G401 (cell line): ENCODE measurements at regions not wholly inside any gene's neighbourhood (a gene's known extent, or its start where the extent isn't known, plus 50 kb on each side); places are given as distances from the start of the nearest gene placed in this dataset.
"Not testable (repeated sequence)": the region's sequence is repeated elsewhere in the genome, so short reads cannot be mapped to it uniquely, and the experiment has no call there.

Source experiments
- DNase-seq: peaks from one replicate; pipeline ENCODE4 v3.0.0-alpha.2; 2015; ENCODE audit warnings: low spot score
- in situ Hi-C: cut with HindIII; loops from 2 replicates; pipeline ENCODE4 v1.10.0; 2016; ENCODE audit warnings: low sequenced_read_pairs, mixed read lengths

- peak; percentile 64 for DNase-seq
- in situ Hi-C loops = no loop called here
These were observed 420.7 kb upstream of the NFE2L3 start for GRCh38 chr7:25731068-25731845.

- in situ Hi-C loops = no loop called here
- DNase-seq = no peak
These were observed 420.2 kb upstream of the NFE2L3 start for GRCh38 chr7:25731846-25732245.

- no peak for DNase-seq
- in situ Hi-C loops = no loop called here
These were observed 419.2 kb upstream of the NFE2L3 start for GRCh38 chr7:25732766-25733217.

- no peak for DNase-seq
- in situ Hi-C loops = no loop called here
These were observed 416.2 kb upstream of the NFE2L3 start for GRCh38 chr7:25735674-25736242.

GRCh38 chr7:25738528-25738927 is 413.5 kb upstream of the NFE2L3 start:
- DNase-seq = no peak
- in situ Hi-C loops = no loop called here

GRCh38 chr7:25739143-25739542 is 412.9 kb upstream of the NFE2L3 start:
- in situ Hi-C loops = no loop called here

GRCh38 chr7:25742316-25742715 is 409.7 kb upstream of the NFE2L3 start:
- in situ Hi-C loops = no loop called here
- no peak for DNase-seq

More at GRCh38 chr7:25739143-25739542, 412.9 kb upstream of the NFE2L3 start:
- DNase-seq = no peak

- in situ Hi-C loops, DNase-seq: not testable (repeated sequence)
These were observed 408.1 kb upstream of the NFE2L3 start for GRCh38 chr7:25743670-25744451.

GRCh38 chr7:25750744-25751508 is 401.1 kb upstream of the NFE2L3 start:
- in situ Hi-C loops = no loop called here
- no peak for DNase-seq

GRCh38 chr7:25752154-25752553 is 399.8 kb upstream of the NFE2L3 start:
- in situ Hi-C loops = no loop called here
- no peak for DNase-seq

GRCh38 chr7:25752967-25753791 is 398.8 kb upstream of the NFE2L3 start:
- in situ Hi-C loops = no loop called here
- peak; percentile 78 for DNase-seq

- in situ Hi-C loops = no loop called here
These were observed 398.2 kb upstream of the NFE2L3 start for GRCh38 chr7:25753837-25754236.

GRCh38 chr7:25754333-25754732 is 397.7 kb upstream of the NFE2L3 start:
- in situ Hi-C loops = no loop called here
- DNase-seq = peak; percentile 48

More at GRCh38 chr7:25753837-25754236, 398.2 kb upstream of the NFE2L3 start:
- no peak for DNase-seq

- in situ Hi-C loops = no loop called here
- peak; percentile 63 for DNase-seq
These were observed 397.2 kb upstream of the NFE2L3 start for GRCh38 chr7:25754751-25755150.

- no peak for DNase-seq
- in situ Hi-C loops = no loop called here
These were observed 395.4 kb upstream of the NFE2L3 start for GRCh38 chr7:25756601-25757000.

GRCh38 chr7:25758559-25758958 is 393.4 kb upstream of the NFE2L3 start:
- in situ Hi-C loops = no loop called here
- DNase-seq = no peak

- in situ Hi-C loops = no loop called here
- peak; percentile 53 for DNase-seq
These were observed 392.7 kb upstream of the NFE2L3 start for GRCh38 chr7:25759286-25759685.

GRCh38 chr7:25759748-25760147 is 392.2 kb upstream of the NFE2L3 start:
- DNase-seq = peak; percentile 49
- in situ Hi-C loops = no loop called here
